K562 (cell line): ENCODE measurements at regions not wholly inside any gene's neighbourhood (a gene's known extent, or its start where the extent isn't known, plus 50 kb on each side); places are given as distances from the start of the nearest gene placed in this dataset.

Source experiments
- C11orf30 ChIP-seq: fragments of 450-650 bp; IDR thresholded peaks from 2 replicates; pipeline ENCODE4 v1.6.1; 2016; ENCODE audit warnings: low read depth, mild to moderate bottlenecking
- EP300 ChIP-seq: IDR thresholded peaks from 2 replicates; pipeline ENCODE4 v1.6.1; 2012; ENCODE audit warnings: low read length, improper control_type of control experiment
- EZH2 ChIP-seq: IDR thresholded peaks from 2 replicates; pipeline ENCODE4 v1.6.1; 2012; ENCODE audit warnings: low read depth, mild to moderate bottlenecking, inconsistent platforms, low read length, borderline replicate concordance
- GATAD2A ChIP-seq: fragments of 450-650 bp; IDR thresholded peaks from 2 replicates; pipeline ENCODE4 v1.6.1; 2017
- NFIC ChIP-seq: fragments of 450-650 bp; IDR thresholded peaks from 2 replicates; pipeline ENCODE4 v1.6.1; 2017; ENCODE audit warnings: mild to moderate bottlenecking, inconsistent platforms
- NR2C2 ChIP-seq, 2 experiments: fragments of 200-800 bp in 1 of 2; sonication (Bioruptor generic) in 1 of 2; sonication (generic) in 1 of 2; formaldehyde crosslinking in 1 of 2; IDR thresholded peaks; 2 replicates each; pipeline versions ENCODE4 v1.6.1 to v1.8.0; 2016 to 2022; ENCODE audit warnings: mild to moderate bottlenecking in 1 of 2, missing compliant biosample characterization in 1 of 2, missing genetic modification characterization in 1 of 2, missing genetic modification reagents in 1 of 2
- RBM25 ChIP-seq: fragments of 200-400 bp; formaldehyde crosslinking; IDR thresholded peaks from 2 replicates; pipeline ENCODE4 v1.6.1; 2018; ENCODE audit warnings: low read length, low read depth, moderate library complexity; ENCODE audit not compliant: severe bottlenecking
- SIN3A ChIP-seq, 2 experiments: fragments of 150-350 bp in 1 of 2; IDR thresholded peaks; 2 replicates each; pipeline ENCODE4 v1.6.1; 2011 to 2016; ENCODE audit warnings: borderline replicate concordance in 2 of 2, low read depth in 2 of 2, low read length in 2 of 2, mild to moderate bottlenecking in 2 of 2, moderate library complexity in 2 of 2; ENCODE audit not compliant: control insufficient read depth in 1 of 2
- U2AF2 ChIP-seq: fragments of 200-400 bp; formaldehyde crosslinking; optimal IDR thresholded peaks from 2 replicates; pipeline ENCODE3; 2017; ENCODE audit warnings: low read depth, mild to moderate bottlenecking, low read length
- ZNF133 ChIP-seq: fragments of 250-450 bp; sonication (Bioruptor Pico); IDR thresholded peaks from 2 replicates; pipeline ENCODE4 v1.4.0; 2020; ENCODE audit warnings: mild to moderate bottlenecking
- TF ChIP-seq, protein P1 (sequence below): sonication (generic); formaldehyde crosslinking; IDR thresholded peaks from 2 replicates; pipeline ENCODE4 v1.8.0; 2022; ENCODE audit warnings: mild to moderate bottlenecking, low read depth, missing genetic modification reagents
- TF ChIP-seq, protein P2 (sequence below), 3 experiments: IDR thresholded peaks in 2 of 3; conservative IDR thresholded peaks in 1 of 3; 2 replicates each; pipeline ENCODE4 v1.5.1; 2011 to 2012; ENCODE audit warnings: low read length in 3 of 3, mild to moderate bottlenecking in 3 of 3, control low read depth in 2 of 3, improper control_type of control experiment in 1 of 3, inconsistent platforms in 1 of 3, low read depth in 1 of 3, mixed read lengths in 1 of 3, moderate library complexity in 1 of 3; ENCODE audit not compliant: insufficient read depth in 2 of 3

GRCh38 chr16:86946396-86946795 lies 368.0 kb downstream of the FOXL1 start:
- TF ChIP-seq, protein P1, sequence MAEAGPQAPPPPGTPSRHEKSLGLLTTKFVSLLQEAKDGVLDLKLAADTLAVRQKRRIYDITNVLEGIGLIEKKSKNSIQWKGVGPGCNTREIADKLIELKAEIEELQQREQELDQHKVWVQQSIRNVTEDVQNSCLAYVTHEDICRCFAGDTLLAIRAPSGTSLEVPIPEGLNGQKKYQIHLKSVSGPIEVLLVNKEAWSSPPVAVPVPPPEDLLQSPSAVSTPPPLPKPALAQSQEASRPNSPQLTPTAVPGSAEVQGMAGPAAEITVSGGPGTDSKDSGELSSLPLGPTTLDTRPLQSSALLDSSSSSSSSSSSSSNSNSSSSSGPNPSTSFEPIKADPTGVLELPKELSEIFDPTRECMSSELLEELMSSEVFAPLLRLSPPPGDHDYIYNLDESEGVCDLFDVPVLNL (CRISPR knock-in tag) = no peak
- TF ChIP-seq, protein P2, sequence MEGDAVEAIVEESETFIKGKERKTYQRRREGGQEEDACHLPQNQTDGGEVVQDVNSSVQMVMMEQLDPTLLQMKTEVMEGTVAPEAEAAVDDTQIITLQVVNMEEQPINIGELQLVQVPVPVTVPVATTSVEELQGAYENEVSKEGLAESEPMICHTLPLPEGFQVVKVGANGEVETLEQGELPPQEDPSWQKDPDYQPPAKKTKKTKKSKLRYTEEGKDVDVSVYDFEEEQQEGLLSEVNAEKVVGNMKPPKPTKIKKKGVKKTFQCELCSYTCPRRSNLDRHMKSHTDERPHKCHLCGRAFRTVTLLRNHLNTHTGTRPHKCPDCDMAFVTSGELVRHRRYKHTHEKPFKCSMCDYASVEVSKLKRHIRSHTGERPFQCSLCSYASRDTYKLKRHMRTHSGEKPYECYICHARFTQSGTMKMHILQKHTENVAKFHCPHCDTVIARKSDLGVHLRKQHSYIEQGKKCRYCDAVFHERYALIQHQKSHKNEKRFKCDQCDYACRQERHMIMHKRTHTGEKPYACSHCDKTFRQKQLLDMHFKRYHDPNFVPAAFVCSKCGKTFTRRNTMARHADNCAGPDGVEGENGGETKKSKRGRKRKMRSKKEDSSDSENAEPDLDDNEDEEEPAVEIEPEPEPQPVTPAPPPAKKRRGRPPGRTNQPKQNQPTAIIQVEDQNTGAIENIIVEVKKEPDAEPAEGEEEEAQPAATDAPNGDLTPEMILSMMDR (IDR thresholded peaks at IDR 0.05 in 2 of 3, conservative IDR thresholded peaks at IDR 0.05 in 1 of 3; ENCODE audit: insufficient read depth in 2 of 3, low read depth in 1 of 3, low read length in 3 of 3) = no peak
- TF ChIP-seq ZNF133 (CRISPR knock-in tag) (no peak), SIN3A (IDR thresholded peaks at IDR 0.05; ENCODE audit: borderline replicate concordance in 2 of 2, control insufficient read depth in 1 of 2, low read depth in 2 of 2, low read length in 2 of 2) (no peak), RBM25 (no peak), NFIC (no peak), EZH2 (no peak), U2AF2 (no peak), GATAD2A (no peak), EP300 (no peak), NR2C2 (CRISPR knock-in tag; IDR thresholded peaks at IDR 0.05) (no peak), NR2C2 (tag; IDR thresholded peaks at IDR 0.05) (no peak), C11orf30 (no peak)
